Embryonic facial prominence (tissue), 1 donor: ENCODE measurements at regions not wholly inside any gene's neighbourhood (a gene's known extent, or its start where the extent isn't known, plus 50 kb on each side); places are given as distances from the start of the nearest gene placed in this dataset.

Experiments
- DNase-seq: peaks from one replicate; pipeline ENCODE4 v3.0.0-alpha.2; 2016; ENCODE audit errors: extremely low spot score

- DNase-seq, result no peak
Observed at GRCh38 chr9:134214386-134214765, 50.0 kb upstream of the RNU6ATAC start.

- DNase-seq, result no peak
Observed at GRCh38 chr9:134214766-134215419, 50.5 kb upstream of the RNU6ATAC start.

GRCh38 chr9:134215420-134215698 lies 51.0 kb upstream of the RNU6ATAC start:
- no peak for DNase-seq

GRCh38 chr9:134215699-134216448 lies 51.5 kb upstream of the RNU6ATAC start:
- DNase-seq, result no peak

GRCh38 chr9:134216449-134216951 lies 52.1 kb upstream of the RNU6ATAC start:
- DNase-seq, result no peak

- DNase-seq, result no peak
Observed at GRCh38 chr9:134216961-134217360, 52.6 kb upstream of the RNU6ATAC start.

GRCh38 chr9:134217431-134218210 lies 53.3 kb upstream of the RNU6ATAC start:
- no peak for DNase-seq

- DNase-seq, result no peak
Observed at GRCh38 chr9:134218230-134218629, 53.9 kb upstream of the RNU6ATAC start.

- DNase-seq, result no peak
Observed at GRCh38 chr9:134219646-134220060, 55.3 kb upstream of the RNU6ATAC start.

GRCh38 chr9:134220311-134220710 lies 55.9 kb upstream of the RNU6ATAC start:
- DNase-seq, result no peak

GRCh38 chr9:134221273-134222017 lies 57.1 kb upstream of the RNU6ATAC start:
- DNase-seq, result no peak

- DNase-seq, result no peak
Observed at GRCh38 chr9:134222018-134222573, 57.7 kb upstream of the RNU6ATAC start.

GRCh38 chr9:134223091-134223490 lies 58.7 kb upstream of the RNU6ATAC start:
- no peak for DNase-seq

- no peak for DNase-seq
Observed at GRCh38 chr9:134223591-134224122, 59.3 kb upstream of the RNU6ATAC start.

GRCh38 chr9:134224127-134224526 lies 59.8 kb upstream of the RNU6ATAC start:
- no peak for DNase-seq

GRCh38 chr9:134224567-134225093 lies 60.3 kb upstream of the RNU6ATAC start:
- no peak for DNase-seq

- no peak for DNase-seq
Observed at GRCh38 chr9:134225186-134225585, 60.8 kb upstream of the RNU6ATAC start.

GRCh38 chr9:134225816-134226215 lies 61.5 kb upstream of the RNU6ATAC start:
- DNase-seq, result no peak

- no peak for DNase-seq
Observed at GRCh38 chr9:134226221-134226930, 62.0 kb upstream of the RNU6ATAC start.
